Caco-2 (cell line): ENCODE measurements at regions not wholly inside any gene's neighbourhood (a gene's known extent, or its start where the extent isn't known, plus 50 kb on each side); places are given as distances from the start of the nearest gene placed in this dataset.

Experiments
- BruUV-seq: library from RNA; stranded (reverse); fragments of 400-500 nt; replicated peaks from 2 replicates; lab custom pipeline; 2021; lab: Mats Ljungman, UMichigan
- CTCF ChIA-PET: fragments of 300-600 bp; sonication (Branson Sonifier 250); formaldehyde crosslinking; loops from one replicate; lab custom pipeline; 2022; ENCODE audit warnings: antibody characterized with exemption; lab: Charles Lee
- POLR2A ChIA-PET: fragments of 300-600 bp; sonication (Branson Sonifier 250); formaldehyde crosslinking; loops from one replicate; lab custom pipeline; 2022; ENCODE audit warnings: antibody characterized with exemption; lab: Charles Lee
- DNase-seq, 2 experiments: peaks; one replicate each; pipeline versions ENCODE4 v3.0.0 to v3.0.0-alpha.2; 2020 to 2022
- H3K27me3 ChIP-seq: replicated peaks from 2 replicates; pipeline ENCODE4 v1.6.0; 2011; ENCODE audit warnings: low read length; ENCODE audit not compliant: control insufficient read depth, insufficient read depth
- H3K36me3 ChIP-seq: 2 replicates; pipeline ENCODE4 v1.5.1; 2011; ENCODE audit warnings: low read length; ENCODE audit not compliant: control insufficient read depth, insufficient read depth
- H3K4me1 ChIP-seq: fragments of 250-450 bp; sonication (Bioruptor Pico); 2 replicates; pipeline ENCODE4 v1.5.1; 2020; ENCODE audit warnings: mild to moderate bottlenecking
- H3K4me3 ChIP-seq: 2 replicates; pipeline ENCODE4 v1.5.1; 2011; ENCODE audit warnings: low read depth, mild to moderate bottlenecking, control low read depth, low read length
- H3K9me3 ChIP-seq: fragments of 250-450 bp; sonication (Bioruptor Pico); 2 replicates; pipeline ENCODE4 v1.5.1; 2020; ENCODE audit warnings: mild to moderate bottlenecking, moderate library complexity
- H3K27ac Mint-ChIP-seq: one replicate; pipeline ENCODE4 v1.8.0; 2022; ENCODE audit warnings: mixed read lengths; ENCODE audit not compliant: unreplicated experiment
- H3K27me3 Mint-ChIP-seq: one replicate; pipeline ENCODE4 v1.8.0; 2022; ENCODE audit warnings: mixed read lengths; ENCODE audit not compliant: insufficient read depth, unreplicated experiment
- H3K36me3 Mint-ChIP-seq: one replicate; pipeline ENCODE4 v1.8.0; 2022; ENCODE audit warnings: mild to moderate bottlenecking, mixed read lengths; ENCODE audit not compliant: insufficient read depth, unreplicated experiment
- H3K4me1 Mint-ChIP-seq: one replicate; pipeline ENCODE4 v1.8.0; 2022; ENCODE audit warnings: low read depth, mixed read lengths; ENCODE audit not compliant: unreplicated experiment
- H3K4me3 Mint-ChIP-seq: one replicate; pipeline ENCODE4 v1.8.0; 2022; ENCODE audit warnings: mild to moderate bottlenecking, moderate library complexity, mixed read lengths; ENCODE audit not compliant: unreplicated experiment
- H3K9me3 Mint-ChIP-seq: one replicate; pipeline ENCODE4 v1.8.0; 2022; ENCODE audit warnings: mixed read lengths; ENCODE audit not compliant: unreplicated experiment
- intact Hi-C: fragments of 100-400 bp; cut with micrococcal nuclease; formaldehyde crosslinking; loops from one replicate; pipeline ENCODE4 v1.10.0; 2022; ENCODE audit not compliant: unreplicated experiment
- TF ChIP-seq, protein P1 (sequence below), 2 experiments: fragments of 200-600 bp in 1 of 2; IDR thresholded peaks; 1 replicate in 1 of 2; 2 replicates in 1 of 2; pipeline versions ENCODE4 v1.5.1 to v1.8.0; 2011 to 2022; ENCODE audit warnings: antibody characterized with exemption in 1 of 2, control low read depth in 1 of 2, inconsistent platforms in 1 of 2, low read depth in 1 of 2, low read length in 1 of 2, mild to moderate bottlenecking in 1 of 2, moderate library complexity in 1 of 2; ENCODE audit not compliant: insufficient read depth in 1 of 2, severe bottlenecking in 1 of 2, unreplicated experiment in 1 of 2

DNA sequence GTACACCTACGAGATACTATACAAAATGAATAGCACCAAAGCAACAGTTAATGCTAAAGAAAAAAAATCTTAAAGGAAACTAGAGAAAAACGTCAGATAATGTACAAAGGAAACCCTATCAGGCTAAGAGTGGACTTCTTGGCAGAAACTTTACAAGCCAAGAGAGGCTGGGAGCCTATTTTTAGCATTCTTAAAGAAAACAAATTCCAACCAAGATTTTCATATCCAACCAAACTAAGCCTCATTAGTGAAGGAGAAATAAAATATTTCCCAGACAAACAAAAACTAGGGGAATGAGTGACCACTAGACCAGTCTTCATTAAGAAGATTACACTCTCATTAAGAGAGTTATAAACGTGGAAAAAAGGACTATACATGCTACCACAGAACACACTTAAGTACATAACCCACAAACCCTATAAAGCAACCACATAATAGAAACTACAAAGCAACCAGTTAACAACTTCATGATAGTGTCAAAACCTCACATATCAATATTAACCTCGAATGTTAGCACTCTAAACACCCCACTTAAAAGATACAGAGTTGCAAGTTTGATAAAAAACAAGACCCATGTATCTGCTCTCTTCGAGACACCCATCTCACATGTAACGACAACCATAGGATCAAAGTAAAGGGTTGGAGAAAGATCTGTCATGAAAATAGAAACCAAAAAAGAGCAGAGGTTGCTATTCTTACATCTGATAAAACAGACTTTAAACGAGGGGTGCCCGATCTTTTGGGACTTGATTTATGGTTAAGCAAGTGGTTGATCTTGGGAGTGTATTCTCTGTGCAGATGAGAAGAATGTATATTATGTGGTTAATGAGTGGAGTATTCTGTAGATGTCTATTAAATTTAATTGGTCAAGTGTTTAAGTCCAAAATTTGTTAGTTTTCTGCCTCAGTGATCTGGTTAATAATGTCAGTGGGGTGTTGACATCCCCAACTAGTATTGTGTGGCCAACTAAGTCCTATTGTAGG is 1301.4 kb downstream of the PLA2G4A start:
- ChIA-PET CTCF (no interaction called here), POLR2A (no interaction called here)
- no peaks in the 10 kb centered on the region for H3K4me1 ChIP-seq
- no peaks in the 10 kb centered on the region for H3K9me3 Mint-ChIP-seq
- no peaks in the 10 kb centered on the region for H3K36me3 ChIP-seq
- no peak overlapping the region for H3K4me3 ChIP-seq
- no peak for DNase-seq
- no peaks in the 10 kb centered on the region for H3K4me1 Mint-ChIP-seq
- TF ChIP-seq, protein P1, sequence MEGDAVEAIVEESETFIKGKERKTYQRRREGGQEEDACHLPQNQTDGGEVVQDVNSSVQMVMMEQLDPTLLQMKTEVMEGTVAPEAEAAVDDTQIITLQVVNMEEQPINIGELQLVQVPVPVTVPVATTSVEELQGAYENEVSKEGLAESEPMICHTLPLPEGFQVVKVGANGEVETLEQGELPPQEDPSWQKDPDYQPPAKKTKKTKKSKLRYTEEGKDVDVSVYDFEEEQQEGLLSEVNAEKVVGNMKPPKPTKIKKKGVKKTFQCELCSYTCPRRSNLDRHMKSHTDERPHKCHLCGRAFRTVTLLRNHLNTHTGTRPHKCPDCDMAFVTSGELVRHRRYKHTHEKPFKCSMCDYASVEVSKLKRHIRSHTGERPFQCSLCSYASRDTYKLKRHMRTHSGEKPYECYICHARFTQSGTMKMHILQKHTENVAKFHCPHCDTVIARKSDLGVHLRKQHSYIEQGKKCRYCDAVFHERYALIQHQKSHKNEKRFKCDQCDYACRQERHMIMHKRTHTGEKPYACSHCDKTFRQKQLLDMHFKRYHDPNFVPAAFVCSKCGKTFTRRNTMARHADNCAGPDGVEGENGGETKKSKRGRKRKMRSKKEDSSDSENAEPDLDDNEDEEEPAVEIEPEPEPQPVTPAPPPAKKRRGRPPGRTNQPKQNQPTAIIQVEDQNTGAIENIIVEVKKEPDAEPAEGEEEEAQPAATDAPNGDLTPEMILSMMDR (IDR thresholded peaks at IDR 0.05; ENCODE audit: insufficient read depth in 1 of 2, low read depth in 1 of 2, low read length in 1 of 2, severe bottlenecking in 1 of 2, unreplicated experiment in 1 of 2), result no peak
- no peak overlapping the region for H3K27ac Mint-ChIP-seq
- intact Hi-C loops, result loop anchor here (10.0 kb wide), 1 partner anchor 205 kb away; no protein-coding TSS in a partner anchor
- H3K27me3 Mint-ChIP-seq, result no peaks in the 10 kb centered on the region
- no TSS peak for BruUV-seq
- H3K36me3 Mint-ChIP-seq, result no peaks in the 10 kb centered on the region
- H3K27me3 ChIP-seq, result no peaks in the 10 kb centered on the region
- no peak overlapping the region for H3K4me3 Mint-ChIP-seq
- no peaks in the 10 kb centered on the region for H3K9me3 ChIP-seq

DNA sequence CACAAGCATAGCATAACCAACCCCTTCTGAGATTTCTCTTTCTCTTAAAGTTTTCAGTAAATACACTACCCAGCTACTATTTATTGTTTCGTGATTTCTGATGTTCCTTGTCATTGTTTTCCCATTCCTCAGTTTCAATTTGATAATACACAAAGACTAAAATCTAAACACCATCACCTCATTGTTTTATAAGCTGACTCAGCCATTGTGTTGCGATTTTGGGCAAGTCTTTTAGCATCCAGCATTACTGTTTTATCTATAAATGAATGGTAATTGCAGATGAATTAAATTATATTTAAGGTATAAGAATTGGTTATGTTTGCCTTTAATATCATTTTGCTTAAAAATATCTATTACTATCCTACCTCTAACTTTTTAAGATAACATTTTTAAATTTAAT is 1308.5 kb downstream of the PLA2G4A start:
- no peaks in the 10 kb centered on the region for H3K4me1 ChIP-seq
- H3K27me3 ChIP-seq, result no peaks in the 10 kb centered on the region
- H3K4me1 Mint-ChIP-seq, result no peaks in the 10 kb centered on the region
- H3K9me3 Mint-ChIP-seq, result no peaks in the 10 kb centered on the region
- H3K4me3 Mint-ChIP-seq, result no peak overlapping the region
- H3K36me3 ChIP-seq, result no peaks in the 10 kb centered on the region
- POLR2A ChIA-PET, result no interaction called here
- DNase-seq, result no peak
- H3K36me3 Mint-ChIP-seq, result no peaks in the 10 kb centered on the region
- CTCF ChIA-PET, result no interaction called here
- H3K27ac Mint-ChIP-seq, result no peak overlapping the region
- BruUV-seq, result no TSS peak
- H3K9me3 ChIP-seq, result no peaks in the 10 kb centered on the region
- TF ChIP-seq, protein P1 (IDR thresholded peaks at IDR 0.05; ENCODE audit: insufficient read depth in 1 of 2, low read depth in 1 of 2, low read length in 1 of 2, severe bottlenecking in 1 of 2, unreplicated experiment in 1 of 2), result no peak
- no peaks in the 10 kb centered on the region for H3K27me3 Mint-ChIP-seq
- no peak overlapping the region for H3K4me3 ChIP-seq
- intact Hi-C loops, result no loop called here

DNA sequence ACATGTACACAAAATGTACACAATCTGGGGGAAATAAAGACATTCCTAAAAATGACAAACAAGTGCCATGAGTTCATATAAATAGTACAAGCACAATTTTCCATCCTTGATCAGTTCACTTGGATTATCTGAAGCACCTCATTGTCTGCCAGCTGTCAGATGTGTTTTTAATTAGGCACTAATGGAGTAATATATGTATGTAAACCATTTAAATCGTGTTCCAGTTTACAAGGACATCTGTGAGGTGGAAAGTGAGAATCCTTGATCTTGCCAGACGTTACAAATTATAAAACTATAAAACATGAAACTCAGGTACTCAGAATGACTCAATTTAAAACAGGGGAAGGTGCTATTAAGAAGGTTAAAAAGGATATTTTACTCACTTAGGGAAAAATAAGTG is 1312.2 kb downstream of the PLA2G4A start:
- no peaks in the 10 kb centered on the region for H3K27me3 Mint-ChIP-seq
- no peaks in the 10 kb centered on the region for H3K27me3 ChIP-seq
- intact Hi-C loops, result no loop called here
- H3K4me1 ChIP-seq, result no peaks in the 10 kb centered on the region
- no peak for DNase-seq
- H3K36me3 Mint-ChIP-seq, result no peaks in the 10 kb centered on the region
- ChIA-PET POLR2A (no interaction called here), CTCF (no interaction called here)
- no peak overlapping the region for H3K4me3 Mint-ChIP-seq
- no peaks in the 10 kb centered on the region for H3K9me3 ChIP-seq
- no TSS peak for BruUV-seq
- H3K36me3 ChIP-seq, result no peaks in the 10 kb centered on the region
- peaks cover 12% of the 10 kb centered on the region for H3K9me3 Mint-ChIP-seq
- TF ChIP-seq, protein P1 (IDR thresholded peaks at IDR 0.05; ENCODE audit: insufficient read depth in 1 of 2, low read depth in 1 of 2, low read length in 1 of 2, severe bottlenecking in 1 of 2, unreplicated experiment in 1 of 2), result no peak
- no peak overlapping the region for H3K27ac Mint-ChIP-seq
- no peak overlapping the region for H3K4me3 ChIP-seq
- no peaks in the 10 kb centered on the region for H3K4me1 Mint-ChIP-seq
